ENCODE measurements at regions not wholly inside any gene's neighbourhood (a gene's known extent, or its start where the extent isn't known, plus 50 kb on each side); places are given as distances from the start of the nearest gene placed in this dataset.

GRCh38 chr4:82043809-82044137, 330.0 kb downstream of the HNRNPD start:
- Histone ChIP-seq H3K4me3 (peak overlapping the region in 1 of 4 donors; percentile 59), H3K4me1 (replicated peaks in 1 of 2) (peaks cover 0 to 11% of the 10 kb centered on the region in 2 donors), H3K27me3 (peaks cover 4% of the 10 kb centered on the region), H3K9me3 (replicated peaks in 1 of 3) (no peaks in the 10 kb centered on the region), H3K36me3 (replicated peaks in 1 of 2) (no peaks in the 10 kb centered on the region), H3K27ac (no peak overlapping the region)
- peak in 2 of 7 donors; percentile 7 to 15 for DNase-seq
- TF ChIP-seq POLR2A (IDR thresholded peaks at IDR 0.05) (no peak), CTCF (IDR thresholded peaks at IDR 0.05) (no peak)
- intact Hi-C loops (cut with DNase I) = no loop called here
- 1 to 3% (median 3%) methylated on average over 5 to 18 of the region's 18 CpGs for WGBS, 4 donors

- WGBS, 4 donors = 18 to 39% (median 23%) methylated on average over 11 to 12 of the region's 12 CpGs
- Histone ChIP-seq H3K27ac (no peak overlapping the region), H3K27me3 (peaks cover 4% of the 10 kb centered on the region), H3K9me3 (replicated peaks in 1 of 3) (no peaks in the 10 kb centered on the region), H3K36me3 (replicated peaks in 1 of 2) (no peaks in the 10 kb centered on the region), H3K4me3 (no peak overlapping the region), H3K4me1 (replicated peaks in 1 of 2) (peaks cover 0 to 11% of the 10 kb centered on the region in 2 donors)
- intact Hi-C loops (cut with DNase I) = no loop called here
- peak in 6 of 7 donors; percentile 23 to 52 (median 38) for DNase-seq
- TF ChIP-seq CTCF (IDR thresholded peaks at IDR 0.05) = no peak
- no peak for TF ChIP-seq POLR2A (IDR thresholded peaks at IDR 0.05)
Measured at GRCh38 chr4:82043081-82043808, 330.5 kb downstream of the HNRNPD start.

- Histone ChIP-seq H3K27me3 (peaks cover 4% of the 10 kb centered on the region), H3K27ac (no peak overlapping the region), H3K4me1 (replicated peaks in 1 of 2) (peaks cover 0 to 11% of the 10 kb centered on the region in 2 donors), H3K4me3 (no peak overlapping the region), H3K9me3 (replicated peaks in 1 of 3) (no peaks in the 10 kb centered on the region), H3K36me3 (replicated peaks in 1 of 2) (no peaks in the 10 kb centered on the region)
- 56 to 71% (median 62%) methylated on average over 3 of the region's 3 CpGs for WGBS, 4 donors
- DNase-seq = no peak
- intact Hi-C loops (cut with DNase I) = no loop called here
- TF ChIP-seq POLR2A (IDR thresholded peaks at IDR 0.05) = no peak
- TF ChIP-seq CTCF (IDR thresholded peaks at IDR 0.05) = no peak
Measured at GRCh38 chr4:82042042-82042441, 331.7 kb downstream of the HNRNPD start.

- no peaks in the 10 kb centered on the region for H3K36me3 ChIP-seq (replicated peaks in 1 of 2)
- DNase-seq = no peak
- intact Hi-C loops (cut with DNase I) = no loop called here
- H3K27ac ChIP-seq = no peak overlapping the region
- no peak overlapping the region for H3K4me3 ChIP-seq
- no peak for TF ChIP-seq CTCF (IDR thresholded peaks at IDR 0.05)
- no peak for TF ChIP-seq POLR2A (IDR thresholded peaks at IDR 0.05)
- 34 to 40% (median 38%) methylated on average over 2 of the region's 2 CpGs for WGBS, 4 donors
- no peaks in the 10 kb centered on the region for H3K9me3 ChIP-seq (replicated peaks in 1 of 3)
- H3K4me1 ChIP-seq (replicated peaks in 1 of 2) = peaks cover 0 to 4% of the 10 kb centered on the region in 2 donors
- no peaks in the 10 kb centered on the region for H3K27me3 ChIP-seq
Measured at GRCh38 chr4:82038936-82039335, 334.9 kb downstream of the HNRNPD start.
